Myocyte (in vitro differentiated cells): ENCODE measurements at regions not wholly inside any gene's neighbourhood (a gene's known extent, or its start where the extent isn't known, plus 50 kb on each side); places are given as distances from the start of the nearest gene placed in this dataset.
A peak's percentile ranks its signal among the peaks of the same experiment; 100 is the strongest.
"Not testable (repeated sequence)": the region's sequence is repeated elsewhere in the genome, so short reads cannot be mapped to it uniquely, and the experiment has no call there.

ENCODE experiments used
- DNase-seq: peaks from one replicate; pipeline ENCODE4 v3.0.0-alpha.2; 2012; ENCODE audit warnings: low read depth

DNA sequence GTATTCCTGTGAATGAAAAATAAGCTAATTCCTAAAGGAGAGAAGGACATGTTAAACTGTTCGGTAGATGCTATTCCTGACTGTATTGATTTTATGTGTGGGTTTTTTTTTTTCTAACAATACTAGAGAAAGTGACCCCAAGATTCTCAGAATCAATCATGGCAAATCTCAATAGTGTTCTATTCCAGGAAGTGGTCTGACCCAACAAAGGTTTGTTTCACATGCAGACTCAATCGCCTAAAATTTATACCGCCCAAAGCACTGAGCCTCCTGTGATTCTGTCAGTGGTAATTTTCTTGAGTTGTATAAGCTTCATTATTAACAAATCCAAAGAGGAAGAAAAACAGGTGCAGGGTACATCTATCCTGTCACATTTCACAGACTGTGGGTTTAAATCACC, 293.7 kb downstream of the SUCLA2 start:
- no peak for DNase-seq

DNA sequence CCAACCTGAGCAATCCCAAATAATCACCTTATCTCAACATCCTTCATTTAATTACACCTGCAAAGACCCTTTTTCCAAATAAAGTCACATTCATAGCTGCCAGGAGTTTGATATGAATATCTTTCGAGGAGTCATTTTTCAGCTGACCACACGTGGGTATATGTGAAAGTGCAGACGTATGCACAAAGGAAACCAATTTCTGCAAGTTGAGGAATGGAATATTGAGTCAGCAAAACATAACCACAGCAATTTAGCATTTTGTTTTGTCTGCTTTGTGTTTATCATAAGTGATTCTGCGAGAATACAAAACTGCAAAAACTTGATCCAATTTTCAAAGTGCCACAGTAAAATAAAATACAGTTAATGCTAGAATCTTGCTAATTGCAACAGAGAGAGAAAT, 295.9 kb downstream of the SUCLA2 start:
- no peak for DNase-seq

GRCh38 chr13:47696674-47697073, 304.4 kb downstream of the SUCLA2 start:
- no peak for DNase-seq

- peak; percentile 30 for DNase-seq
Observed at GRCh38 chr13:47687577-47687976, 313.5 kb downstream of the SUCLA2 start.

DNA sequence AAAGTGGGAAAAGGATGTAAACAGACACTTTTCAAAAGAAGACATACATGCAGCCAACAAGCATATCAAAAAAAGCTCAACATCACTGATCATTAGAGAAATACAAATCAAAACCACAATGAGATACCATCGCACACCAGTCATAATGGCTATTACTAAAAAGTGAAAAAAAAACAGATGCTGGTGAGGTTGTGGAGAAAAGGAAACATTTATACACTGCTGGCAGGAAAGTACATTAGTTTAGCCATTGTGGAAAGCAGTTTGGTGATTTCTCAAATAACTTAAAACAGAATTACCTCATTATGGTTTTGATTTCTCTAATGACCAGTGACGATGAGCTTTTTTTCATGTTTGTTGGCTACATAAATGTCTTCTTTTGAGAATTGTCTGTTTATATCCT, 315.9 kb downstream of the SUCLA2 start:
- not testable (repeated sequence) for DNase-seq

- peak; percentile 58 for DNase-seq
Observed at GRCh38 chr13:47680748-47681147, 320.3 kb downstream of the SUCLA2 start.

DNA sequence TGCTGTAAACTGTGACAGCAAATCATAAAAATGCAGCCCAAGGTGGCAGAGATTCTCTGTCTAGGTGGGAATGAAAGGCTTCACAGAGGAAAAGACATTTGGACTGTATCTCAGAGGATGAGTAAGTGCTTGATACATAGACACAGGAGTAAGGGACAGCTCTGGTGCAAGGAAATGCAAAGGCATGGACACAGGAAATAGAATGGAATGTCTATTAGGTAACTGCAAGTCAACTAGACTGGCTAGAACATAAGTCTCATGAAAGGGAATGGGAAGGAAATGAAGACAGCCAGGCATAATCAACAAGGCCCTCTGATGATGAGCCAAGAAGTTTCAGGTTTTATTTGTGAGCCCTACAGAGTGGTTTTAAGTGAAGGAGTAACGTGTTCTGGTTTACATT, 321.7 kb downstream of the SUCLA2 start:
- DNase-seq = no peak

- DNase-seq = no peak
Observed at GRCh38 chr13:47678201-47678968, 322.7 kb downstream of the SUCLA2 start.

- DNase-seq = no peak
Observed at GRCh38 chr13:47675871-47676270, 325.2 kb downstream of the SUCLA2 start.

DNA sequence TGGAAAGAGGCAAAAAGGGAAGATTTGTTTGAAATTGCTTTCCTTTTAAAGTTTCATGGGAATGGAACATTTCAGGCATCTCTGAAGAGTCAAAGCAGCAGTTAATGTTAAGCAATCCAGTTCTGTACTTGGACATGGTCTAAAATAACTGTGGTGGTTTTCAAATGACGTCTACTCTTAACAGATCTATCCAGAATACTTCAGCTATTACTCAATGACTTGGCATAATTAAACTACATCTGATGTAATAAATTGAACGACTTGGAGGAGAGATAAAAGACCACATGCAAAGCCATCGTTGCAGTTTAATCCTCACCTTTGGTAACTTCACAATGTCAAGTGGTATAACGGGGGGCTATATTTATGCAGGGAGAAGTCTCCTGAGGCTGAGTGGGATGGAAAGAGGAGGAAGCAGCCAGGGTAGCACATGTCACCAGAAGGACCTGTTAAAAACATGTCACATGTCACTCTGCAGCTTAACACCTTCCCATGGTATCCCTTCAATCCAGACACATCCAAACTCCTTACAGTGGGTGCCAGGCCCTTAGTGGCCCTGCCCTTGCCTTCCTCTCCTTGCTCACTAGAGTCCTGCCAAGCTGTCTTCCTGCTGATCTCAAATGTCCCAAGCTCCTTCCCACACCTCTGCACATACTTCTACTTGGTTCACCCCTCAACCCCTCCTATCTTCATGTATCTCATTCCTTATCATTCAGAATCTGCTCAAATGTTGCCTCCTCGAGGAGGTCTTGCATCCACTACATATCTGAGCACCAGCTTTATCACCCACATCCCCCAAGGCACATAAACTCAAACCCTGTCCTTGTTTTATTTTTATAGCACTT, 327.8 kb downstream of the SUCLA2 start:
- peak; percentile 66 for DNase-seq

DNA sequence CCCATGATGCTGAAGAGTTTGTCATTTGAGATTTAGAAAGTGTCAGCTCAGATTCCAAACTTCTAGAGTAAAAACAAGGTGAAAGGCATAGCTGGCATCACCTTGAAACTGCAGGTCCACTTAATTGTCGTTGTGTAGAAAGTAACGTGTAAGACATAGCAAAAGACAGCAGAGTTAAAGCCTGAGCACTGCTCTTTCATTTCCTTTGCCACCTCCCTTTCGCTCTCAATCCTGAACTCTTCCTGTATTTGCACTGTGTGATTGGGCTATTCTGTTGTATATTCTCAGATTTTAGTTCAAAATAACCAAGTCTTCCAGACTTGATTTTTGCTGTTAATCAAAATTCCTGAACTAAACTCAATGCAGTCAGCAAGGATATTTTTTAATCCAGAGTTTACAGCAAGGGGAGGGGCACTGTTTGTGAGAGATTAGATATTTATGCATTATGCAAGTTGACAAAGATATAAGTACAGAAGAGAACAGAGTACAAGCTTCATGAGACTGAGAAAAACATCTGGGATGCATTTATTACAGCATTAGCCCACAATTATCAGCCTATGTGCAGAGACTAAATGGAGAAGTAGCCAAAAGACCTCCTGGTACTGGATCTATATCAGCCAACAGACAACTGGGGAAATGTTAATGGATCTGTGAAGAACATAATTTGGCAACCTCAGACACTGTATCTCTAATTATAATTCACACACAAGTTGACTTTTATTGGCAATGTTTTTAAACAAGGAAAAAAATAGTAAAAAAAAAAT, 328.6 kb downstream of the SUCLA2 start:
- no peak for DNase-seq

- DNase-seq = peak; percentile 52
Observed at GRCh38 chr13:47671776-47672175, 329.3 kb downstream of the SUCLA2 start.

DNA sequence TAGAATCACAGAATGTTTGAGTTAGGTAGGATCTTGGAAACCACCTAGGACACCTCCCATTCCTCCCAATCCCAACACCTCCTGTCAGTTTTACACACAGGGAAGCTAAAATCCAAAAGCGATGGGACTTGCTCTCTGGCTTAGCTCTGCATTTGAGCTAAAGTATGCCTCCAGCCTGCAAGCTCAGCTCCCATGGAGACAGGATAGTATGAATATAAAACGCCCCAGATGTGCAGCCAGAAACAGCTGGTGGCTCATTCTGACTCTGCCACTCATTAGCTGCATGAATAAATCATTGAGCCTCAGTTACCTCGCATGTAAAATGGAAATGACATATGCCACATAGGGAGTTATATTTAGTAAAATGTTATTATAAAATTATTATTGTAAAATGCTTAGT, 336.0 kb downstream of the SUCLA2 start:
- no peak for DNase-seq

DNA sequence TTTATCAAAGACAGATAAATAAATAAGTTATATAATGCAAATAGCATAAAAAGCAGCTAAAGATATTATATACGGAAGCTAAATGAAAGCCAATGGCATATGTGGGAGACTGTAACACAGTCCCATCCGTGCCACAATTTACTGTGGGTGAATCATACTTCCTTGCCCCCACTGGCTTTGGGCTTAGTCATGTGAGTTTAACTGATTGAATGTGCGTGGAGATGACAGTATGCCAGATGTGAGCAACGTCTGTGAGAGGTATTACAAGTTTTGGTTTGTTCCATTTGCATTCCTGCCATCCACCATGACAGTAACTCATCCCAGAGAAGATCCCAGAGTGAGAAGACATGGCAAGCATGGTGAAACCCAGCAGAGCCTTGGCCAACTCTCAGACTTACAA, 340.0 kb downstream of the SUCLA2 start:
- no peak for DNase-seq

GRCh38 chr13:47656651-47657050, 344.4 kb downstream of the SUCLA2 start:
- DNase-seq = no peak

GRCh38 chr13:47650209-47650608, 350.9 kb downstream of the SUCLA2 start:
- no peak for DNase-seq

DNA sequence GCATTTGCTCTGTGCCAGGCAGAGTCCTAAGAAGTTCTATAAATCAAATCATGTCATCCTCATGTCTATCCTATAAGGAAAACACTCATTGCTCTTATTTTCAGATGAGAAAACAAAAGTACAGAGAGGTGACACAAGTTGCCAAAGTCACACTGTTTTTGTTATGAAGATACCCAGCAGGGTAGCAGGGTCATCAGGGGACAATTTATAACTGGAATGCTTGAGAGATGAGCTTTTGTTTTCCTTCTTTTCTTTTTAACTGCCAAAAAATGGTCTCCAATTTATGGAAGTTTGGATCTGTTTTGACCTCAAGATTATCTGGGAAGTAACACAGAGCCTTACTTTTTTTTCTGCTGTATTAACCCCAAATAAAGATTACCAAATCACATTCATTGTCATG, 354.1 kb downstream of the SUCLA2 start:
- no peak for DNase-seq

GRCh38 chr13:47646298-47646697, 354.8 kb downstream of the SUCLA2 start:
- DNase-seq = no peak

GRCh38 chr13:47639738-47640447, 361.2 kb downstream of the SUCLA2 start:
- DNase-seq = peak; percentile 56

- no peak for DNase-seq
Observed at GRCh38 chr13:47638627-47639026, 362.4 kb downstream of the SUCLA2 start.

GRCh38 chr13:47632311-47632710, 368.8 kb downstream of the SUCLA2 start:
- no peak for DNase-seq
